ENCODE measurements at regions not wholly inside any gene's neighbourhood (a gene's known extent, or its start where the extent isn't known, plus 50 kb on each side); places are given as distances from the start of the nearest gene placed in this dataset.
"Not testable (repeated sequence)": the region's sequence is repeated elsewhere in the genome, so short reads cannot be mapped to it uniquely, and the experiment has no call there.

GRCh38 chr6:147674794-147675193 lies 166.3 kb downstream of the SAMD5 start:
- DNase-seq = no peak

DNA sequence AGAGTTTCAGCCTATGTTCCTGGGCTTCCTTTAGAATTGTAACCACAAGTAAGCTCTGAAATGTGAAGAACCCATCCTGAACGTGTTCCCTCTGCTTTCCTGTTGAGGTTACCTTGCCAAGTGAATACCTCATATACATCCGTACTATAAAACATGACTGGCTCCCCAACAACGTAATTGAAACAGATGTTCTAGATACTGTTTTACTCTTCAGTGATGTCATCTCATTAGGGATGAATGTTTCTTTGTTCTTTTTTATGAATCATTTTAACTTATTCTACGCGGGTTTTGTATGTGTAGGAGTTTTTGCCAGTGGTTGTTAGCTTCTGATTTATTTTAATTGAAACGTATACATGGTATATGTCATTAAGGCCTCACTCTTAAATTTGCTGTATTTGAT lies 166.8 kb downstream of the SAMD5 start:
- DNase-seq = no peak

DNA sequence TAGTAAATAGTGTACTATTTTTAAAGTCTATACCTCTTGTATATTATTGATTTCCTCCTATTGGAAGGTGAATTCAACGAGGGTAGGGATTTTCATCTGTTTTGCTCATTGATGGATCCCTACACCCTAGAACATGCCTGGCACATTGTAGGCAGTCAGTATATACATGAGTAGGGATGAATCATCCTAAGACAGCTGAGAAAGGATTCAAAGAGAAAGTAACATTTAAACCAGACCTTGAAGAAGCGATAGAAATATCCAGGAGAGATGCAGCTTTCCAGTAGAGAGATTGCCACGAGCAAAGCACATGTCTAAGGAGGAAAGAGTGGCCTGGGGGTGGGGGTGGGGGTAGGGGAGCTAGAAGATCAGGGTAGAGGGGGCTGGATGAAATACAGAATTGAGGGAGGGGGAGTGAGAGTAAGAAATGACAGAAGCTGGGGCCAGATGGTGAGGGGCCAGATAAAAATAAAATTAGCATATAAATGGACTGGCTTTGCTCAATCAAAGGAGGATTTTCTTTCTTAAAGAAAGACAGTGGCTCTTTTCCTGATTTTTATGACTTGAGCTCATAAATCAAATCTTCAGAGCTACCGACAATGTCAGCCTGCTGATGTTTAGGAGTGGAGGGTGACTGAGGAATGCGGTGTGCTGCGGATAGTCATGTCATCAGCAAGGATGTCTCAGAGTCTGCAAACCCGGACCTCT lies 168.2 kb downstream of the SAMD5 start:
- no peak for DNase-seq

DNA sequence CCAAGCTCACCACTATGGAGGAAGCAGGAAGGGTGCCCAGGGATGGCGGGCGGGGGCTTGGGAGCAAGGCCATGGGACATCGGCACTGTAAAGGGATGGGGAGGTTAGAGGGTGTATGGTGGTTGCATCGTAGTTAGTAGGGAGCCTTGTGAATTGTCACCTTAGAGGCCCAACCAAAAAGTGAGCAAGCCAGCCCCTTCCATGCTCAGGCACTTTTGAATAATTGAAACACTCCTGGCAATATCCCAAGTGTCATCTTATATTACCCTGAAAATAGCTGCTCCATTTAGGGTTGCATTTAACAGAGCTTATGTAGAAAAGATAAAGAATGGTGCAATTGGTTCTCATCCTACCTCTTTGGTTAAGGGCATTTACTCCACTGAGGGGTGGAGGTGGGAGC lies 169.2 kb downstream of the SAMD5 start:
- DNase-seq = no peak

GRCh38 chr6:147678253-147678652 lies 169.8 kb downstream of the SAMD5 start:
- DNase-seq = no peak

- DNase-seq = no peak
These were observed 176.4 kb downstream of the SAMD5 start for GRCh38 chr6:147684906-147685305.

DNA sequence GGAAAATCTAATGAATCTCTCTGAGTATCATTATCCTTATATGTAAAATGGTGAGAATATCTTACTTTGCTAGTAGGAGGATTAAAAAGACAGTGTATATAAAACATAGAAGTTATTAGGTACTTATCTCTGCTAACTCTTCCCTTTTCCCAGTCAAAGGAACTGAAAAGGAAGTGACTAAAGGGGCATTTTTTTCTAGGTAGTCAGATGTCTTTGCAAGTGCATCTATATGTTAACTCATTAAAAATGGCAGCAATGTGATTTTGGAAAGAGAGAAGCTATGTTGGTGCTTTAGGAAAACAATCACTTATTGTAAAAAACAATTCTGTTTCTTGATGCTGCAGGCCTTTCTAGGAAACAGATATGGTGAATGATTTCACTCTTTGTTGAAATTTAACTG lies 180.9 kb downstream of the SAMD5 start:
- no peak for DNase-seq

GRCh38 chr6:147691446-147691845 lies 183.0 kb downstream of the SAMD5 start:
- no peak for DNase-seq

GRCh38 chr6:147693181-147693580 lies 184.7 kb downstream of the SAMD5 start:
- DNase-seq = no peak

- DNase-seq = not testable (repeated sequence)
These were observed 186.1 kb downstream of the SAMD5 start for GRCh38 chr6:147694556-147694955.

- DNase-seq = no peak
These were observed 187.3 kb downstream of the SAMD5 start for GRCh38 chr6:147695819-147696218.

DNA sequence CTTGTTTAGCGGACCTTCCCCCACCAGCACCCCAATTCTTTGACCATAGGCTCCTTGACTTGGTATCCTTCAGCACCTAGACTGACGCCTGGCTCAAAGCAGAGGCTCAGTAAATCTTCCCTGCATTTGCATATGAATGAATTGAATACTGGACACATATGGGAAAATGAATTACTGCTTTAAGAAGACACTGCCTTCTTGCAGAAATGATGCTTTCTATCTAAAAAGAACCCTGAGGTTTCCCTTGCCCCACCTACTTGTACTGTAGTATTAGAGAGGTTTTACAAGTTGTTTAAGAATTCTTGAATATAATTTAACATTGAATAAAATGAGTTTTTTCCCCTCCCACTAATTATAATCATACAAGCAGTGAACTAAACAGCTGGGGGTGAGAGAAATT lies 190.7 kb downstream of the SAMD5 start:
- DNase-seq = no peak

- DNase-seq = no peak
These were observed 191.1 kb downstream of the SAMD5 start for GRCh38 chr6:147699637-147700036.

DNA sequence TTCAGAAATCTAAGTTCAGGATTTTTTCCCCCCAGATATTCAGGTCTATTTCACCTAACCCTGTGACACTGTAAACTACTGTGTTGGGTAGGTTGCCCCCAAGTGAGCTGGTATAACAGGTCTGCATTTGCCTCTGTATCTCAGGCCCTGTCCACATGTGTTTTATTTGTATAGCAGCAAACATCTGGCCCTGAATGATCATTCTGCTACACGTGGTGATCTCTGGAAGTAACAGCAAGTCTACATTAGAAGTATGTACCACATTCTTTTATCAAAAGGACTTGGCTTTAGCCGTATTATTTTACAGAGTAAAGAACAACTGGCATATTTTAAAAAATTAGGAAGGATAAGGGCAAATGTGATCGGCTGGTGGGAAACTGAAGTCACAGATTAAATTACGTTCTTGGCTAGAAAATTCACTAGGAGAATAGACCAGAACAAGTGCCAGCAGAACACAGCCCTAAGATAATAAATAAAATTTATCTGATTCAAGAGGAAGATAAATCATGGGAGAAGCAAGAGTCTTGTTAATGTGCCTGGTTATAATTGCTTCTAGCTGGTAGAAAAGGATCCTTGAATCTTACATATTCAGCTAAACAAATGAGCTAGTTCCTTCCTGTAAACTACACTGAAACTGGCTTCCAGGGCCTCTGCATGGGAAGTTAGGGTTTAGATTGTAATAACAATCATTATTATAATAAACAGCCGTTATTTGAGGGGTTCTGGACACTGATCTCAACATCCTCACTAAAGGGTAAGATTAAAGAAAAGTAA lies 192.1 kb downstream of the SAMD5 start:
- DNase-seq = no peak

GRCh38 chr6:147704691-147705090 lies 196.2 kb downstream of the SAMD5 start:
- DNase-seq = no peak

- DNase-seq = no peak
These were observed 199.0 kb downstream of the SAMD5 start for GRCh38 chr6:147707524-147707923.

DNA sequence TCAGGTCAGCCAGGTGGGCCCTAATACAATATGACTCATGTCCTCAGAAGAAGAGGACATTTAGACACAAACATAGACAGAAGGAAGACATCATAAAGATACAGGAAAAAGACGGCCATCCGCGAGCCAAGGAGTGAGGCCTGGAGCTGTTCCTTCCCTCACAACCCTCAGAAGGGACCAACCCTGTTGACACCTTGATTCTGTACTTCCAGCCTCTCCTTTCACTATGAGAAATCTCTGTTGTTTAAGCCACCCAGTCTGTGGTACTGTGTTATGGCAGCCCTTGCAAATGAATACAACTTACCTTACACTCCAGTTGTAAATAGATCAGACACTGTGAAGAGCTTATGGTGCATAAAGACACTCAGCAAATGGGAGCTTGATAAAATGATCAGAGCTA lies 199.7 kb downstream of the SAMD5 start:
- DNase-seq = no peak

- no peak for DNase-seq
These were observed 201.1 kb downstream of the SAMD5 start for GRCh38 chr6:147709396-147710272.

GRCh38 chr6:147710890-147711289 lies 202.4 kb downstream of the SAMD5 start:
- no peak for DNase-seq

DNA sequence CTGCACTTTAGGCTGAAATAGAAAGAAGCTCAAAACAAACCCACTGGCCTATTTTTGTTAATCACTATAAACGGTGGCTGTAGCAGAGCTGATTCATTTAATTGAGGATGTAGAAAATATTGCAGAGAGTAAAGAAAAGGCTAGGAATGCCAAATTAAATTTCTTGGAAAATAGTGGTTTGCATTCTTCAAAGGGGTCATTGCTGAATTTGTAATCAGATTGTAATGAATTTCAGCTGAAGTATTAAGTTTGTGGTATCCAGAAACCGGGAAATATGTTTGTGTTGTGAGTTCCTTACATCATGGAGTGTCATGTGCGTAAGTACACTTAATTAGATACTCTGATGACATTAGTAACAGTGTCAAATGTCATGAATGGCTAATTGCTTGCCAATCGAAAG lies 203.0 kb downstream of the SAMD5 start:
- no peak for DNase-seq

DNA sequence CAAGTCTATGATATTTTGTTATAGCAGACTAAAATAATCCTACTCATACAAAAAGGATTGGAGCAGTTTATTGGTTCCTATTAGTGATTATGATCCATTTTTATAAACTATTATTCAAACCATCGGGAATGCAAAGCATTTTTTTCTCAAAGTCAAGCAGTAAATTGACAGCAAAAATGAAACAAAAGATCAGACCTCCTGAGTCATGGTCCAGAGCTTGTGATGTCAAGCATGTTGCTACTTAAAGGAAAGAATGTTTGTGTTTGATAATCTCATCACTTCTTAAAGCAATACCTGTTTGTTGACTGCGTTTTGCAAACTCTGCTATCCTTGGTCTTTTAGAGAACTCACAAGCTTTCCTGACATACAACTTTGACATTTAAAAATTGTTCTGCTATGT lies 204.4 kb downstream of the SAMD5 start:
- DNase-seq = no peak

DNA sequence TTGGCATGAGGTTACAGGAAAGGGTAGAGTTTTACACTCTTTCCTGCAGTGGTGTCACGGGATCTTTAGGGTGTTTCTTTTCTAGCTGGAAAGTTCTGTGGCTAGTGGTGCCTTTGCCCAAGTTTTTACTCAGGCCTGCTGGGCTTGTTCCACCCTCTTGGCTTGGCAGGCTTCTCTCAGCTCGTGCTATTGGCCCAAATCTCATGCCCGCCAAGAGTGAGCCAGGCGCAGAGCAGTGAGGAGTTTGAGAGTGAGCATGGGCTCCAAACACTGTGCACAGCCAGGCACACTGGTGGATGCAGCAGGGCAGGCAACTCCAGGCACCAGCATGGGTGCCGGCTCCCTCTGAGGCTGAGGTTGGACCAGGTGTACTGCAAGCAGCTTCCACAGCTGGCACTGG lies 206.5 kb downstream of the SAMD5 start:
- DNase-seq = no peak

DNA sequence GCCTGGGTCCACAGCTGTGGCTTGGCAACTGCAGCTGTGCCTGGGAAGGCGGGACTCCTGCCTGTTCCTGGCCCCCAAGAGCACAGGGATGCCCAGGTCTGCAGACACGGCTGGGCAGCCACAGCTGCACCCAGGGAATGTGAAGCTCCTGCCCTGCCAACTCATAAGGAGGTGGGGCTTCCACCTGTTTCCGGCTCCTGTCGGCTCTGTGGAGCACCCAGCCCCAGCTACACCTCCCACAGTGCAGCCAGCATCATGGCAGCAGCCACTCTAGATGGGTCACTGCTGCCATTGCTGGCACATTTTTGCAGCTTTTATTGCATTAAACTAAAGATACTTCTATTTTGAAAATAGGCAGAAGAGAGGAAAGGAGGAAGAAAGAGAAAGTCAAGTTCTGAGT lies 207.9 kb downstream of the SAMD5 start:
- no peak for DNase-seq

DNA sequence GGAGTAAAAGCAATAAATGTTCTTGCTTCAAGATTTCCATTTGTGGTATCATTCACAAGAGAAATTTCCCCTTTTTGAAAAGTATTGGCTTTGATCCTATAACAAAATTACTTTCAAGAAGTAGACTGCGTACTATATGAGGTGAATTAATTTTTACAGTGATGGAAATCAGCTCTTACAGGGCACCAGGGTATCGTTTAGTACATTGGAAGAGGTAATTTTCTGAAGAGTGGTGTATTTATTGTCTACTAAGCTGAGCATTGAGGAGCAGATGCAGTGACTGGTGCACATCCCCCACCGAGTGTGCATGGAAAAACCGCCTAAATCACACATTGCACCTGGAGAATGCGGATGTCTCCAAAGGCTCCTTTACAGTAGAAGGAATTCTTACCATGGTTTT lies 209.5 kb downstream of the SAMD5 start:
- no peak for DNase-seq
